A204.1 (cell line): ENCODE measurements at regions not wholly inside any gene's neighbourhood (a gene's known extent, or its start where the extent isn't known, plus 50 kb on each side); places are given as distances from the start of the nearest gene placed in this dataset.
"Not testable (repeated sequence)": the region's sequence is repeated elsewhere in the genome, so short reads cannot be mapped to it uniquely, and the experiment has no call there.

Experiments used
- FAIRE-seq: peaks from 2 replicates; lab custom pipeline; 2012; peaks lifted over from hg19 to GRCh38; lab: Jason Lieb, UNC

DNA sequence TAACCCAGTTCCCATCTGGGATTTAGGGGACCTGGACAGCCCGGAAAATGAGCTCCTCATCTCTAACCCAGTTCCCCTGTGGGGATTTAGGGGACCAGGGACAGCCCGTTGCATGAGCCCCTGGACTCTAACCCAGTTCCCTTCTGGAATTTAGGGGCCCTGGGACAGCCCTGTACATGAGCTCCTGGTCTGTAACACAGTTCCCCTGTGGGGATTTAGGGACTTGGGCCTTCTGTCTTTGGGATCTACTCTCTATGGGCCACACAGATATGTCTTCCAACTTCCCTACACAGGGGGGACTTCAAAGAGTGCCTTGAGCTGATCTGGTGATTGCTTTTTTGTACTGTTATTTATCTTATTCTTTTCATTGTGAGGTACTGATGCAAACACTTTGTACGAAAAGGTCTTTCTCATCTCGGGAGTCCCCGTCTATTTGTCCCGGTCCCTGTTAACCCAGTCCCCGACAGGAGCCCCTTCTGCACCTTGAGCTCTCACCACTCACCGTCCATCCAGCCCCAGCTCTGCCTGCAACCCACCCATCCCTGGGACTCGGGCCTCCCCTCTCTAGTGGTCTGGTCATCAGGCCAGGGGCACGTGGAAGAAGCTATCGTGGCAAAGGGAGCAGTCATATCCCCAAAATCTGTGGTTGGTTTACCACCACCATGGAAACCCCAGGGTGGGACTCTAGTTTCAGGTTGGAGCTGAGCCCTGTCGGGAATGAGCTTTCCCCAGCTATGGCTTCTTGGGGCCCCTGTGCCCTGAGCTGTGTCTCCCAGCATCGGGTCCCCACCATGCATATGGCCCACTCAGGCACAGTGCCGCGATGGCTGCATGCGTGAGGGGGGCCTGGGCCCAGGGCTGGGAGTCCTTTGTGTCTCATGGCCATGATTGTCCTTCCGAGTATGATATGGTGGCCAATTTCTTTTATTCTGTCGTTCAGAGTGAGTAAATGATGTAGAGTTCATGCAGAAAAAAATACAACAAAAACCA is 270.4 kb upstream of the PLCXD1 start:
- FAIRE-seq = not testable (repeated sequence)

DNA sequence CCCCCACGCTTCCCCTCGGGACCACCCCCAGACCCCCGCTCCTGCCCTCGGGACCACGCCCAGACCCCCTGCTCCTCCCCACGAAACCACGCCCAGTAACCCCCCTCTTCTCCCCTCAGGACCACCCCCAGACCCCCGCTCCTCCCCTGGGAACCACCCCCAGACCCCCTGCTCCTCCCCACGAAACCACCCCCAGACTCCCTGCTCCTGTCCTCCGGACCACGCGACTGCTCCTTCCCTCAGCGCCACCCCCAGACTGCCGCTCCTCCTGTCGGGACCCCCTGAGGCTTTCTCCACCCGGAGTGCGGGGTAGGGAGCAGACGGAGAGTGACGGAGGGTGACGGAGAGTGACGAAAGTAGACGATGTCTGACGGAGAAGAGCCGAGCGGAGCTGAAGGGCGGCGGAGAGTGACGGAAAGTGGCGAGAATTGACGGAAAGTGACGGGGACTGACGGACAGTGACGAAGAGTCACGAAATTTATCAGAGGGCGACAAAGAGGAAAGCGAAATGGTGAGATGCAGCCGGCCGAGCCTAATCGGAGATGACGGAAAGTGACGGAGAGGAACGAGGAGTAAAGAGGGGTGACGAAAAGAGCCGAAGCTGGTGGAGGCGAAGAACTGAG is 267.2 kb upstream of the PLCXD1 start:
- peak; percentile 96 for FAIRE-seq

DNA sequence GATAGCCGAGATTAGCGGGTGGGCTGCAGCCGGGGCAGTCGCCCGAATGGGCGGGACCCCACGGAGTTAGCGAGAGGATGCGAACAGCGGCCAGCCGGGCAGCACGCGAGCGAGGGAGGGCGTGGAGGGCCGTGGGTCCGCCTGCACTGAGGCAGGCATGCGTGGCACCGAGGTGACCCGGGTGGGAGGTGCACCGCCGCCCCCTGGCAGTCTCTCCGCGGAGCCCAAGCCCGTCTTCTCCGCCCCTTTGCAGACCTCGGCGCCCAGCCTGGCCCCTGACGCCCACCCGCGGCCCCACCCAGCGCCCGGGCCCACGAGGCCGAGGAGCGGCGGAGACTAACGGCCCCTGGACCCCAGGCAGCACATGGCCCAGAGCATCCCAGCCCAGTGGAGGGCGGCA is 266.7 kb upstream of the PLCXD1 start:
- not testable (repeated sequence) for FAIRE-seq

DNA sequence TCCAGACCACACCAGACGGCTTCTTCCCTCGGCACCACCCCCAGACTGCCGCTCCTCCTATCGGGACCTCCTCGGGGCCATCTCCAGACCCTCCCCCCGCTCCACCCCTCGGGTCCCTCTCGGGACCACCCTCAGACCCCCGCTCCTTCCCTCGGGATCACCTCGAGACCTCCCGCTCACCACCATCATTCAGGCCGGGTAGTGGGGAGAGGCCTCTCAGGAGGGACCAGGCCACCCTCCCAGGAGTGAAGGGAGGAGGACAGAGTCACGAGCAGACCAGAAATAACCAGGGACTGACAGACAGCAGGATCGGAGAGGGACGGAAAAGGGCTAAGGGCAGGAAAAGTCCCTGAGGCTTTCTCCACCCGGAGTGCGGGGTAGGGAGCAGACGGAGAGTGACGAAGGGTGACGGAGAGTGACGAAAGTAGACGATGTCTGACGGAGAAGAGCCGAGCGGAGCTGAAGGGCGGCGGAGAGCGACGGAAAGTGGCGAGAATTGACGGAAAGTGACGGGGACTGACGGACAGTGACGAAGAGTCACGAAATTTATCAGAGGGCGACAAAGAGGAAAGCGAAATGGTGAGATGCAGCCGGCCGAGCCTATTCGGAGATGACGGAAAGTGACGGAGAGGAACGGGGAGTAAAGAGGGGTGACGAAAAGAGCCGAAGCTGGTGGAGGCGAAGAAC is 262.3 kb upstream of the PLCXD1 start:
- peak; percentile 87 for FAIRE-seq

DNA sequence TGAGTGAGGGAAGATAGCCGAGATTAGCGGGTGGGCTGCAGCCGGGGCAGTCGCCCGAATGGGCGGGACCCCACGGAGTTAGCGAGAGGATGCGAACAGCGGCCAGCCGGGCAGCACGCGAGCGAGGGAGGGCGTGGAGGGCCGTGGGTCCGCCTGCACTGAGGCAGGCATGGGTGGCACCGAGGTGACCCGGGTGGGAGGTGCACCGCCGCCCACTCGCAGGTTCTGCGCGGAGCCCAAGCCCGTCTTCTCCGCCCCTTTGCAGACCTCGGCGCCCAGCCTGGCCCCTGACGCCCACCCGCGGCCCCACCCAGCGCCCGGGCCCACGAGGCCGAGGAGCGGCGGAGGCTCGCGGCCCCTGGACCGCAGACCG is 261.7 kb upstream of the PLCXD1 start:
- not testable (repeated sequence) for FAIRE-seq

DNA sequence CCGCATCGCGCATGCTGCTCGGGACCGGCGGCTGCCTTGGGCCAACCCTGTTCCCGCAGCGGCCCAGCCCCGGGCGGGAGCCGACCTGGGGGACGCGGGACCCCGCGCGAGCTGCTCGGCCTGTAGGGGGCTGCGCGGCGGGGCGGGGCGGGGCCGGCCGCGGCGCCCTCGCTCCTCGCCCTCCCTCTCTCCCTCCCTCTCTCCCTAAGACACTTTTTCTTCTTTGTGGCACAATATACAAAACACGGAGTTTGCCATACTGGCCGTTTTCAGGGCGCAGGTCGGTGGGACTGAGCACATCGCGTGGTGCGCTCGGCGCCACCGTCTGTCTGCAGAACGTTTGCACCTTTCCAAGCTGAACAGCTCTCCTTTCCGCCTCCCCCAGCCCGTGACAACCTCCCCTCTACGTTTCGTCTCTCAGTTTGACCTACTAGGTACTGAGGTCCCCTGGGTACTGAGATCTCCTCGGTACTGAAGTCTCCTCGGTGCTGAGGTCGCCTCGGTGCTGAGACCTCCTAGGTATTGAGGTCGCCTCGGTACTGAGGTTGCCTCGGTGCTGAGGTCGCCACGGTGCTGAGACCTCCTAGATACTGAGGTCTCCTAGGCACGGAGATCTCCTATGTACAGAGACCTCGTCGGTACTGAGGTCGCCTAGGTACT is 261.1 kb upstream of the PLCXD1 start:
- no peak for FAIRE-seq

DNA sequence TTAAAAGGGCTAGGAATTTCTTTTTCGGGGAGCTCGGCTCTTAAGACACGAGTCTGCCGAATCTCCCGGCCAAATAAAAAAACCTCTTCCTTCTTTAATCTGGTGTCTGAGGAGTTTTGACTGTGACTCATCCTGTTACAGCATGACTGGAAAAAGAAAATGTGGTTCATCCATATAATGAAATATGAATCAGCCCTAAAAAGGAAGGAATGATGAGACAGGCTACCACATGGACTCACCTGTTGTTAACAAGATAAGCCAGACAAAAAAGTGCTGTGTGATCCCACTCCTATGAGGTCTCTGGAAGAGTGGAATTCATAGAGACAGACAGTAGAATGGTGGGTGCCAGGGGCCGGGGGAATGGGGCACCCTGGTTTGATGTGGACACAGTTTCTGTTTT is 257.0 kb upstream of the PLCXD1 start:
- not testable (repeated sequence) for FAIRE-seq
